Sigmoid colon (tissue), 6 donors: ENCODE measurements at regions not wholly inside any gene's neighbourhood (a gene's known extent, or its start where the extent isn't known, plus 50 kb on each side); places are given as distances from the start of the nearest gene placed in this dataset.
"Not testable (repeated sequence)": the region's sequence is repeated elsewhere in the genome, so short reads cannot be mapped to it uniquely, and the experiment has no call there.

Source experiments
- DNase-seq: peaks from one replicate; pipeline ENCODE4 v3.0.0-alpha.2; 2019
- H3K27ac ChIP-seq, 4 donors: fragments of 200-600 bp; sonication (generic); one replicate each; pipeline ENCODE4 v1.5.1; 2016 to 2019; ENCODE audit warnings: mild to moderate bottlenecking in 1 of 4
- H3K27me3 ChIP-seq, 3 donors: fragments of 200-600 bp; sonication (generic); one replicate each; pipeline ENCODE4 v1.5.1; 2019; ENCODE audit warnings: mild to moderate bottlenecking in 1 of 3
- H3K36me3 ChIP-seq, 4 donors: fragments of 200-600 bp; sonication (generic); one replicate each; pipeline ENCODE4 v1.5.1; 2016 to 2019
- H3K4me1 ChIP-seq, 4 donors: fragments of 200-600 bp; sonication (generic); one replicate each; pipeline ENCODE4 v1.5.1; 2017 to 2019
- H3K4me3 ChIP-seq, 4 donors: fragments of 200-600 bp; sonication (generic); one replicate each; pipeline ENCODE4 v1.5.1; 2017 to 2019; ENCODE audit warnings: mild to moderate bottlenecking in 2 of 4, moderate library complexity in 1 of 4
- H3K9me3 ChIP-seq, 4 donors: fragments of 200-600 bp in 3 of 4; sonication (generic) in 3 of 4; one replicate each; pipeline versions ENCODE4 v1.5.1 to v1.6.1; 2013 to 2019
- CTCF ChIP-seq, 4 experiments: fragments of 450-650 bp in 3 of 4; fragments of 200-600 bp in 1 of 4; IDR thresholded peaks; one replicate each; pipeline ENCODE4 v1.5.1; 2016 to 2019; ENCODE audit warnings: antibody characterized with exemption in 4 of 4, mild to moderate bottlenecking in 3 of 4, moderate library complexity in 2 of 4
- EP300 ChIP-seq, 4 donors: sonication (generic); formaldehyde crosslinking; IDR thresholded peaks; one replicate each; pipeline ENCODE4 v1.6.1; 2017; ENCODE audit warnings: antibody characterized with exemption in 4 of 4
- POLR2A ChIP-seq, 2 donors: fragments of 450-650 bp; IDR thresholded peaks; one replicate each; pipeline ENCODE4 v1.6.1; 2016; ENCODE audit warnings: antibody characterized with exemption in 2 of 2, mild to moderate bottlenecking in 2 of 2, moderate library complexity in 2 of 2
- POLR2AphosphoS5 ChIP-seq, 4 donors: sonication (generic); formaldehyde crosslinking; IDR thresholded peaks; one replicate each; pipeline ENCODE4 v1.6.1; 2017; ENCODE audit warnings: antibody characterized with exemption in 4 of 4
- WGBS, 2 donors: extraction: QIAGEN DNeasy Blood & Tissue Kit; methylation state at CpG; one replicate each; pipeline ENCODE4 v1.1.7; 2013; 5-methylcytosine and 5-hydroxymethylcytosine counted together
- intact Hi-C: fragments of 100-400 bp; cut with DNase I; formaldehyde crosslinking; loops from one replicate; pipeline ENCODE4 v1.15.1; 2023
- donor health status: healthy with polysubstance abuse.
- donor health status: healthy.

- H3K4me3 ChIP-seq, result no peak overlapping the region
- intact Hi-C loops, result no loop called here
- H3K36me3 ChIP-seq, result no peaks in the 10 kb centered on the region
- H3K27me3 ChIP-seq, result no peaks in the 10 kb centered on the region
- H3K27ac ChIP-seq, result no peak overlapping the region
- no peaks in the 10 kb centered on the region for H3K9me3 ChIP-seq
- 93 to 94% methylated on average over 5 of the region's 5 CpGs for WGBS, 2 donors
- H3K4me1 ChIP-seq, result no peaks in the 10 kb centered on the region
- DNase-seq, result no peak
- TF ChIP-seq POLR2A (IDR thresholded peaks at IDR 0.05), result no peak
- no peak for TF ChIP-seq CTCF (IDR thresholded peaks at IDR 0.05)
- no peak for TF ChIP-seq EP300 (IDR thresholded peaks at IDR 0.05)
- no peak for TF ChIP-seq POLR2AphosphoS5 (IDR thresholded peaks at IDR 0.05)
Measured at GRCh38 chr10:52950578-52950977, 178.0 kb upstream of the MBL2 start.

GRCh38 chr10:52949899-52950298, 177.3 kb upstream of the MBL2 start:
- no peak for TF ChIP-seq POLR2A (IDR thresholded peaks at IDR 0.05)
- TF ChIP-seq EP300 (IDR thresholded peaks at IDR 0.05), result no peak
- TF ChIP-seq CTCF (IDR thresholded peaks at IDR 0.05), result no peak
- TF ChIP-seq POLR2AphosphoS5 (IDR thresholded peaks at IDR 0.05), result no peak

GRCh38 chr10:52946486-52946885, 173.9 kb upstream of the MBL2 start:
- H3K36me3 ChIP-seq, result no peaks in the 10 kb centered on the region
- intact Hi-C loops, result no loop called here
- H3K27ac ChIP-seq, result no peak overlapping the region
- no peak for DNase-seq
- H3K9me3 ChIP-seq, result no peaks in the 10 kb centered on the region
- TF ChIP-seq POLR2A (IDR thresholded peaks at IDR 0.05), result no peak
- TF ChIP-seq CTCF (IDR thresholded peaks at IDR 0.05), result no peak
- TF ChIP-seq EP300 (IDR thresholded peaks at IDR 0.05), result no peak
- TF ChIP-seq POLR2AphosphoS5 (IDR thresholded peaks at IDR 0.05), result no peak
- no peaks in the 10 kb centered on the region for H3K4me1 ChIP-seq
- no peak overlapping the region for H3K4me3 ChIP-seq
- H3K27me3 ChIP-seq, result no peaks in the 10 kb centered on the region
- WGBS, 2 donors, result 80 to 84% methylated on average over 5 of the region's 5 CpGs

More at GRCh38 chr10:52949899-52950298, 177.3 kb upstream of the MBL2 start:
- intact Hi-C loops, result no loop called here
- Histone ChIP-seq H3K36me3 (no peaks in the 10 kb centered on the region), H3K27me3 (no peaks in the 10 kb centered on the region), H3K9me3 (no peaks in the 10 kb centered on the region), H3K27ac (no peak overlapping the region), H3K4me3 (no peak overlapping the region), H3K4me1 (no peaks in the 10 kb centered on the region)
- 27 to 72% methylated on average over 13 of the region's 13 CpGs for WGBS, 2 donors
- DNase-seq, result no peak

GRCh38 chr10:52945521-52945920, 172.9 kb upstream of the MBL2 start:
- H3K4me1 ChIP-seq, H3K27me3 ChIP-seq, H3K9me3 ChIP-seq, H3K4me3 ChIP-seq, DNase-seq, H3K27ac ChIP-seq, H3K36me3 ChIP-seq, intact Hi-C loops: not testable (repeated sequence)
- 56 to 75% methylated on average over 4 of the region's 4 CpGs for WGBS, 2 donors

- TF ChIP-seq EP300 (IDR thresholded peaks at IDR 0.05) (no peak), CTCF (IDR thresholded peaks at IDR 0.05) (no peak), POLR2AphosphoS5 (IDR thresholded peaks at IDR 0.05) (no peak), POLR2A (IDR thresholded peaks at IDR 0.05) (no peak)
- H3K4me3 ChIP-seq, result no peak overlapping the region
- H3K27me3 ChIP-seq, result no peaks in the 10 kb centered on the region
- H3K9me3 ChIP-seq, result no peaks in the 10 kb centered on the region
- no peaks in the 10 kb centered on the region for H3K36me3 ChIP-seq
- H3K4me1 ChIP-seq, result no peaks in the 10 kb centered on the region
- H3K27ac ChIP-seq, result no peak overlapping the region
- intact Hi-C loops, result no loop called here
- 95% methylated on average over 12 of the region's 12 CpGs for WGBS, 2 donors
- DNase-seq, result no peak
Measured at GRCh38 chr10:52940921-52941320, 168.3 kb upstream of the MBL2 start.
